Ishikawa (cell line): ENCODE measurements at regions not wholly inside any gene's neighbourhood (a gene's known extent, or its start where the extent isn't known, plus 50 kb on each side); places are given as distances from the start of the nearest gene placed in this dataset.

ENCODE experiments used
- CEBPB ChIP-seq: IDR thresholded peaks from 2 replicates; pipeline ENCODE4 v1.6.1; 2012
- CREB1 ChIP-seq: IDR thresholded peaks from 2 replicates; pipeline ENCODE4 v1.6.1; 2012; ENCODE audit warnings: low read depth
- EGR1 ChIP-seq: IDR thresholded peaks from 2 replicates; pipeline ENCODE4 v1.6.1; 2012
- EP300 ChIP-seq: IDR thresholded peaks from 2 replicates; pipeline ENCODE4 v1.6.1; 2012; ENCODE audit warnings: borderline replicate concordance
- FOXM1 ChIP-seq: IDR thresholded peaks from 2 replicates; pipeline ENCODE4 v1.6.1; 2012; ENCODE audit warnings: low read depth, borderline replicate concordance
- MAX ChIP-seq: IDR thresholded peaks from 2 replicates; pipeline ENCODE4 v1.6.1; 2012
- NFIC ChIP-seq: IDR thresholded peaks from 2 replicates; pipeline ENCODE4 v1.6.1; 2012
- RAD21 ChIP-seq: IDR thresholded peaks from 2 replicates; pipeline ENCODE4 v1.6.1; 2012; ENCODE audit warnings: low read depth
- REST ChIP-seq: IDR thresholded peaks from 2 replicates; pipeline ENCODE4 v1.6.1; 2012; ENCODE audit warnings: low read depth, mild to moderate bottlenecking
- TAF1 ChIP-seq: IDR thresholded peaks from 2 replicates; pipeline ENCODE4 v1.6.1; 2012; ENCODE audit warnings: low read depth, mild to moderate bottlenecking
- TCF12 ChIP-seq: IDR thresholded peaks from 2 replicates; pipeline ENCODE4 v1.6.1; 2012; ENCODE audit warnings: low read depth
- TEAD4 ChIP-seq: IDR thresholded peaks from 2 replicates; pipeline ENCODE4 v1.6.1; 2012
- USF1 ChIP-seq: IDR thresholded peaks from 2 replicates; pipeline ENCODE4 v1.6.1; 2012
- YY1 ChIP-seq: IDR thresholded peaks from 2 replicates; pipeline ENCODE4 v1.6.1; 2012; ENCODE audit warnings: low read depth
- ZBTB7A ChIP-seq: IDR thresholded peaks from 2 replicates; pipeline ENCODE4 v1.6.1; 2012; ENCODE audit warnings: low read depth

GRCh38 chr20:4327956-4328355 lies 78.9 kb upstream of the ADRA1D start:
- TF ChIP-seq USF1 (no peak), RAD21 (no peak), TCF12 (no peak), EGR1 (no peak), FOXM1 (no peak), CEBPB (no peak), EP300 (no peak), TAF1 (no peak), REST (no peak), TEAD4 (no peak), MAX (no peak), YY1 (no peak), CREB1 (no peak), NFIC (no peak), ZBTB7A (no peak)

- TF ChIP-seq TCF12 (no peak), CREB1 (no peak), USF1 (no peak), ZBTB7A (no peak), YY1 (no peak), RAD21 (no peak), REST (no peak), MAX (no peak), EGR1 (no peak), TEAD4 (no peak), TAF1 (no peak)
Measured at GRCh38 chr20:4326195-4327065, 77.3 kb upstream of the ADRA1D start.

- TF ChIP-seq NFIC = no peak
Measured at GRCh38 chr20:4325548-4326187, 76.6 kb upstream of the ADRA1D start.

- TF ChIP-seq CEBPB (no peak), EP300 (no peak), MAX (no peak), FOXM1 (no peak), RAD21 (no peak)
Measured at GRCh38 chr20:4324611-4325243, 75.6 kb upstream of the ADRA1D start.

- TF ChIP-seq EGR1 (no peak), FOXM1 (no peak), RAD21 (no peak), TEAD4 (no peak), CEBPB (no peak), USF1 (no peak), ZBTB7A (no peak), NFIC (no peak)
Measured at GRCh38 chr20:4322499-4322898, 73.4 kb upstream of the ADRA1D start.
